ENCODE measurements at regions not wholly inside any gene's neighbourhood (a gene's known extent, or its start where the extent isn't known, plus 50 kb on each side); places are given as distances from the start of the nearest gene placed in this dataset.

DNA sequence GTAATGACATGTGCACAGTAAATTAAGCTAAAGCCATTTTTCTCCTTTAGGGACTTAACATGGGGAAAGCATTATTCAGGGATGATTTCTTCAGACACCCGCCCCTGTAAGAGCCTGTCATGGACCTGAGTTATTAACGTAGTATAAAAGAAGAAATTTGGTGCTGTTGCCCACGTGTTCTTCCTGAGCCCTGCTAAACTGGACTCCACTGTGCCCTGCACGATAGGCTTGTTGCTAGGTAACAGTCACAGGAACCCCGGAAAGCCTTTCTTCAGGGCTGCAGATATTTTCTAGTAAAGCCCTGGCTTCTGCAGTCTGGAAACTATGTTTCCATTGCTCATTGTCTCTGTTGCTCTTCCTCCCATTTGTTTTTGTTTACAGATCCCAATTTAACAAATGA, 157.9 kb downstream of the LRRC30 start:
- FAIRE-seq (no peak), DNase-seq (ENCODE audit: low read depth, low spot score) (no peak), ATAC-seq (no peak)
- RAD21 ChIA-PET (ENCODE audit: unreplicated experiment): no interaction called here
- WGBS (ENCODE audit: insufficient coverage, insufficient replicate concordance, low lambda C conversion rate, missing lambda C conversion rate): 8% methylated on average over 5 of the region's 5 CpGs
- no peaks in the 10 kb centered on the region for H4K20me1 ChIP-seq (ENCODE audit: control insufficient read depth, insufficient read depth)
- POLR2A ChIA-PET: no interaction called here
- no peaks in the 10 kb centered on the region for H3K79me2 ChIP-seq (ENCODE audit: control insufficient read depth, insufficient read depth, low read length)
- intact Hi-C loops (cut with micrococcal nuclease; ENCODE audit: unreplicated experiment): no loop called here
- no TSS peak for BruUV-seq (replicated peaks)
- CTCF ChIA-PET: no interaction called here
- H3K9ac ChIP-seq (ENCODE audit: control insufficient read depth, insufficient read depth, low read length): no peak overlapping the region
- no peak overlapping the region for H3K27ac ChIP-seq (ENCODE audit: control insufficient read depth, insufficient read depth)
- H2AFZ ChIP-seq (ENCODE audit: control insufficient read depth, low read depth, low read length): no peak overlapping the region
- H3K36me3 ChIP-seq (ENCODE audit: control insufficient read depth in 2 of 2, insufficient read depth in 2 of 2, low read length in 1 of 2): no peaks in the 10 kb centered on the region
- H3K4me3 ChIP-seq: no peak overlapping the region
- SMC1A ChIA-PET (ENCODE audit: uncharacterized antibody, unreplicated experiment): no interaction called here
- H3K4me1 ChIP-seq (ENCODE audit: control insufficient read depth, insufficient read depth, low read length): no peaks in the 10 kb centered on the region
- TF ChIP-seq ESRRA (IDR thresholded peaks at IDR 0.05; ENCODE audit: low read length) (no peak), FOS (IDR thresholded peaks at IDR 0.05; ENCODE audit: borderline replicate concordance, extremely low read depth, insufficient read length) (no peak), BRCA1 (IDR thresholded peaks at IDR 0.05; ENCODE audit: low read depth, low read length) (no peak), TARDBP (IDR thresholded peaks at IDR 0.05; ENCODE audit: borderline replicate concordance) (no peak), JUNB (IDR thresholded peaks at IDR 0.05) (no peak)
- TF ChIP-seq, protein P1, sequence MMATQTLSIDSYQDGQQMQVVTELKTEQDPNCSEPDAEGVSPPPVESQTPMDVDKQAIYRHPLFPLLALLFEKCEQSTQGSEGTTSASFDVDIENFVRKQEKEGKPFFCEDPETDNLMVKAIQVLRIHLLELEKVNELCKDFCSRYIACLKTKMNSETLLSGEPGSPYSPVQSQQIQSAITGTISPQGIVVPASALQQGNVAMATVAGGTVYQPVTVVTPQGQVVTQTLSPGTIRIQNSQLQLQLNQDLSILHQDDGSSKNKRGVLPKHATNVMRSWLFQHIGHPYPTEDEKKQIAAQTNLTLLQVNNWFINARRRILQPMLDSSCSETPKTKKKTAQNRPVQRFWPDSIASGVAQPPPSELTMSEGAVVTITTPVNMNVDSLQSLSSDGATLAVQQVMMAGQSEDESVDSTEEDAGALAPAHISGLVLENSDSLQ (IDR thresholded peaks at IDR 0.05): no peak
- H3K4me2 ChIP-seq (ENCODE audit: control insufficient read depth, insufficient read depth): no peak overlapping the region
- no peaks in the 10 kb centered on the region for H3K9me3 ChIP-seq (replicated peaks; ENCODE audit: control insufficient read depth, insufficient read depth, low read length)
- in situ Hi-C loops (cut with MboI): no loop called here
- no peaks in the 10 kb centered on the region; a peak in 1 of 4 replicates for H3K27me3 ChIP-seq (replicated peaks in 1 of 2; ENCODE audit: control insufficient read depth in 2 of 2, insufficient read depth in 2 of 2, low read length in 1 of 2)

DNA sequence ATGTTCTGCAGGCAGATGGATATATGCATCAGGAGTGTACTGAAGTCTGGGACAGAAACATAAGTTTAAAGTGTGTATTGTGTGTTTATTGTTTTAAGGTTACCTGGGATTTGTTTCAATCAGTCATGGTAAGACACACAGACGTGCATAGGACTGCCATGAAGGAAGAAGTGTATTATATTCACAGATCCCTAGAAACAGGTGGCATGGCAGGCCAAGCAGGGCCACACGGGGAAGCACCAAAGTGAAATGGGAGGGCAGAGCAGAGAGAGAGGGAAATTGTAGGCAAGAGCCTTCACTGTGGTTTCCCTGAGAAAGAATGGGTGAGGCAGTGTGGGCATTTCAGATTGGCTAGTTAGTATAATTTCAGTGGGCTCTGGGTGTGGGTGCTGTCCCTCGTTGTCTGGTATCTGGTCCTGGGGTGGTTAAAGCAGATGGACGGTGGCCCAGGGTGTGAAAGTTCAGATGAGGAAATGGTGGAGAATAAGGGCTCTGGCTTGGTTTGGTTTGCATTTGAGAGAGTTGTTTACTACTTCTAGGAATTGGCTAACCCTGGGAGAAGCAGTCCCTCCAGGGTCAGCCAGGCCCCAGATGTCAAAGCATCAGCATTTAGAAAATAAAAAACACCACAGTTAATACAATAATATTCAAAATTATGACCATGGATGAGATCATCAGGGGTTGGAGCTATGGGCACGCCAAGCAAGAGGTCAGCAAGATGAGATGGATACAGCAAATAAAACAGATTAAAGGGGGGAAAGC, 160.0 kb downstream of the LRRC30 start:
- ChIA-PET CTCF (no interaction called here), SMC1A (ENCODE audit: uncharacterized antibody, unreplicated experiment) (no interaction called here), POLR2A (no interaction called here), RAD21 (ENCODE audit: unreplicated experiment) (no interaction called here)
- no peaks in the 10 kb centered on the region for H3K9me3 ChIP-seq (replicated peaks; ENCODE audit: control insufficient read depth, insufficient read depth, low read length)
- DNase-seq (ENCODE audit: low read depth, low spot score) (no peak), ATAC-seq (no peak), FAIRE-seq (no peak)
- 7% methylated on average over 5 of the region's 5 CpGs for WGBS (ENCODE audit: insufficient coverage, insufficient replicate concordance, low lambda C conversion rate, missing lambda C conversion rate)
- intact Hi-C loops (cut with micrococcal nuclease; ENCODE audit: unreplicated experiment): no loop called here
- in situ Hi-C loops (cut with MboI): no loop called here
- H4K20me1 ChIP-seq (ENCODE audit: control insufficient read depth, insufficient read depth): no peaks in the 10 kb centered on the region
- no peak overlapping the region for H3K27ac ChIP-seq (ENCODE audit: control insufficient read depth, insufficient read depth)
- no peaks in the 10 kb centered on the region; a peak in 1 of 4 replicates for H3K27me3 ChIP-seq (replicated peaks in 1 of 2; ENCODE audit: control insufficient read depth in 2 of 2, insufficient read depth in 2 of 2, low read length in 1 of 2)
- no peak overlapping the region for H3K4me2 ChIP-seq (ENCODE audit: control insufficient read depth, insufficient read depth)
- H2AFZ ChIP-seq (ENCODE audit: control insufficient read depth, low read depth, low read length): no peak overlapping the region
- no peak overlapping the region for H3K4me3 ChIP-seq
- no peaks in the 10 kb centered on the region for H3K79me2 ChIP-seq (ENCODE audit: control insufficient read depth, insufficient read depth, low read length)
- no TSS peak for BruUV-seq (replicated peaks)
- no peak overlapping the region for H3K9ac ChIP-seq (ENCODE audit: control insufficient read depth, insufficient read depth, low read length)
- no peaks in the 10 kb centered on the region for H3K36me3 ChIP-seq (ENCODE audit: control insufficient read depth in 2 of 2, insufficient read depth in 2 of 2, low read length in 1 of 2)
- no peaks in the 10 kb centered on the region for H3K4me1 ChIP-seq (ENCODE audit: control insufficient read depth, insufficient read depth, low read length)
- no peak for TF ChIP-seq MXI1 (IDR thresholded peaks at IDR 0.05; ENCODE audit: low read depth, low read length)
- TF ChIP-seq SPI1 (IDR thresholded peaks at IDR 0.05; ENCODE audit: borderline replicate concordance, insufficient read depth, low read depth, low read length): no peak
- TF ChIP-seq LARP7 (IDR thresholded peaks at IDR 0.05): no peak
- TF ChIP-seq SREBF2 (IDR thresholded peaks at IDR 0.05; ENCODE audit: low read length): no peak
- TF ChIP-seq, protein P2, sequence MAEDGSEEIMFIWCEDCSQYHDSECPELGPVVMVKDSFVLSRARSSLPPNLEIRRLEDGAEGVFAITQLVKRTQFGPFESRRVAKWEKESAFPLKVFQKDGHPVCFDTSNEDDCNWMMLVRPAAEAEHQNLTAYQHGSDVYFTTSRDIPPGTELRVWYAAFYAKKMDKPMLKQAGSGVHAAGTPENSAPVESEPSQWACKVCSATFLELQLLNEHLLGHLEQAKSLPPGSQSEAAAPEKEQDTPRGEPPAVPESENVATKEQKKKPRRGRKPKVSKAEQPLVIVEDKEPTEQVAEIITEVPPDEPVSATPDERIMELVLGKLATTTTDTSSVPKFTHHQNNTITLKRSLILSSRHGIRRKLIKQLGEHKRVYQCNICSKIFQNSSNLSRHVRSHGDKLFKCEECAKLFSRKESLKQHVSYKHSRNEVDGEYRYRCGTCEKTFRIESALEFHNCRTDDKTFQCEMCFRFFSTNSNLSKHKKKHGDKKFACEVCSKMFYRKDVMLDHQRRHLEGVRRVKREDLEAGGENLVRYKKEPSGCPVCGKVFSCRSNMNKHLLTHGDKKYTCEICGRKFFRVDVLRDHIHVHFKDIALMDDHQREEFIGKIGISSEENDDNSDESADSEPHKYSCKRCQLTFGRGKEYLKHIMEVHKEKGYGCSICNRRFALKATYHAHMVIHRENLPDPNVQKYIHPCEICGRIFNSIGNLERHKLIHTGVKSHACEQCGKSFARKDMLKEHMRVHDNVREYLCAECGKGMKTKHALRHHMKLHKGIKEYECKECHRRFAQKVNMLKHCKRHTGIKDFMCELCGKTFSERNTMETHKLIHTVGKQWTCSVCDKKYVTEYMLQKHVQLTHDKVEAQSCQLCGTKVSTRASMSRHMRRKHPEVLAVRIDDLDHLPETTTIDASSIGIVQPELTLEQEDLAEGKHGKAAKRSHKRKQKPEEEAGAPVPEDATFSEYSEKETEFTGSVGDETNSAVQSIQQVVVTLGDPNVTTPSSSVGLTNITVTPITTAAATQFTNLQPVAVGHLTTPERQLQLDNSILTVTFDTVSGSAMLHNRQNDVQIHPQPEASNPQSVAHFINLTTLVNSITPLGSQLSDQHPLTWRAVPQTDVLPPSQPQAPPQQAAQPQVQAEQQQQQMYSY (CRISPR knock-in tag; IDR thresholded peaks at IDR 0.05): no peak
- TF ChIP-seq MTA2 (IDR thresholded peaks at IDR 0.05; ENCODE audit: low read depth): no peak
- TF ChIP-seq STAT3 (IDR thresholded peaks at IDR 0.05; ENCODE audit: low read depth, low read length): no peak
- TF ChIP-seq JUND (IDR thresholded peaks at IDR 0.05; ENCODE audit: low read depth, low read length): no peak
- TF ChIP-seq NRF1 (conservative IDR thresholded peaks at IDR 0.05; ENCODE audit: low read depth, low read length): no peak
